GM19351 (cell line): ENCODE measurements at regions not wholly inside any gene's neighbourhood (a gene's known extent, or its start where the extent isn't known, plus 50 kb on each side); places are given as distances from the start of the nearest gene placed in this dataset.

Experiments
- ATAC-seq: cut with Tn5 transposase; IDR thresholded peaks from one replicate; pipeline ENCODE4 v1.9.1; 2021; ENCODE audit warnings: mild to moderate bottlenecking, moderate library complexity; ENCODE audit not compliant: unreplicated experiment

DNA sequence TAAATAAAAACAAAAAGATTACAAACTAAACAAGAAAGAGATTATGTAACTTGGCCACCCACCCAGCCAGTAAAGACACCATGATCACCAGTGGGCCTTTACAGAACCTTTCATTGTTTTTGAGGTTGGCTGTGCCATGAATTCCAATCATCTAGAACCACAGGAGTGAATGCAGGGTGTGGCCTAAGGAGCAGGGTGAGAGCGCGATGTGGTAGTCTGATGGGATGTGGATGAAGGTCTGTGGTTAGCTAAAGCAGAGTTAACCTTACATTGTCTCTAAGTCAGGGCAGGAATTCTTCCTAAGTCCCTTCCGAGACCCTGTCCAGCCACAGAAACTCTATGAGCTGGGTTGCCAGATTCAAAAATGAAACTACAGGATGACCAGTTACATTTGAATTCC is 54.0 kb upstream of the CDKN3 start:
- no peak for ATAC-seq

DNA sequence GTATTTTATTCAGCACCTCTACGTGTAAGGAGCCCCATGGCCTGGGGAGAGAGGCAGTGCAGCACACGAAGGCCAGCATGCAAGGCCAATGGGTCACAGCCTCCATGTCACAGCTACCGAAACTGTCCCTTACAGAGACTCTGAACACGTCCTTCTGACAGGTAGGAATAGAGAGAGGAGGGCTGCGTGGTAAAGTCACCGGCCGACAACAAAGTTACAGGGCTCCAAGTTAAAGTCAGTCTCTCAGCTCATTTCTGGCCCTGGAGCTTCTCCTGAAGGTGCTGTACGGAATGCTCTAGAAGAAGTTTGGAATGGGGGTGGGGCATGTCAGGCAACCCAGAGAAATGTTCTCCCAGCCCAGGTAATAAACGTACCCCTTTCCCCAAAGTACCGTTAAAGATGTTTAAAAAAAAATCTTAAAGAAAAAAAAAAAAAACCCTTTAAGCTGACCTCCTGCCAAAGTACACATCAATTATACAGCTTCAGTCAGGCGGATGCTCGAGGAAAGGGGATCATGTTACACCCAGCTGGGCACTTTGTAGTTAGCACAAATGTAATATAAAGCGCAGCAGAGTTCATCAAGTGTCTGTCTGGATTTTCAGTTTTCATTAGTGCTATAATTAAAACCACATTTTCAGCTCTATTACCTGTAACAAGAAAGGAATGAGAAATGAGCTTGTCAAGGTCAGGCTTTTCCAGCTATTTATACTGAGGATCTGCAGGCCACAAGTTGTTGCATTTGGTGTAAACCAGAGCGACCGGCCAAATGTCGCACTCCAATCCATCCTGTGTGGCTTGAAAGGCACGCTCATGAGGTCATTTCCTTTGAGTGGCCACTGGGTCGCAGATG is 53.3 kb upstream of the CDKN3 start:
- no peak for ATAC-seq

DNA sequence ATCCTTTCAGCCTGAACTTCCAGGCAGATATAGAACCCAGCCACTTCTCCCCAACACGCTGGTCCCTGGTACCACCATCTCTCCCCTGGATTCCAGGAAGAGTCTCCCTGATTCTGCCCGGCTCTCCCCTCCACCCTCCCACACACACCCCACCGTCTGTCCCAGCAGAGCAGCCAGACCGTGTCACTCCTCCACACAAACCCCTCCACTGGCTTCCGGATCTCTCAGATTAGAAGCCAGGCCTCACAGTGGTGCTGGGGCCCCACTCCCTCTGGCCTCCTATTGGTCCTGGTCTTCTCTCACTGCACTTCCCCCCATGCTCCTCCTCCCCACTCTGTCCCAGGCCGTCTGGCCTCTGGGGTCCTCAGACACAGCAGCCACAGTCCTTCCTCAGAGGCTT is 52.4 kb upstream of the CDKN3 start:
- peak; percentile 76 for ATAC-seq

DNA sequence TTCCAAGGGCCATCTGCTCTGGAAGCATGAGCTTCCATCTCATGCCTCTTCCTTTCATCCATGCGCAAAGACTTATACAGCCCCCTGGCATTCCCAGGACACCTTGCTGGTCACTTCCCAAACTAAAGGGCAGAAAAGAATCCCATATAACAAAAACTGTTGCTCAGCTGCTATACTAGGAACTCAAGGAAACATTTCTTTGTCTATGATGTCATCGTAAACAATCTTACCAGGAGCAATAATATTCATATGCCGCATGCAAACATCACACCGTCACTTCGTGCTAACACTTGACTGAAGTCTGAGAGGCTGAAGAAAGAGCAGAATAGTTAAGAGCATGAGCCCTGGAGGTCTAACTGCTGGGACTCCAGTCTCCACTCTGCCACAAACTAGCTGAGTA is 50.5 kb upstream of the CDKN3 start:
- ATAC-seq, result no peak
